Naive thymus-derived CD4-positive, alpha-beta T cell (primary cell): ENCODE measurements at regions not wholly inside any gene's neighbourhood (a gene's known extent, or its start where the extent isn't known, plus 50 kb on each side); places are given as distances from the start of the nearest gene placed in this dataset.

Source experiments
- ATAC-seq: fragments of 150-1000 bp; cut with Tn5 transposase; 2 replicates; pipeline ENCODE4 v1.10.0; 2021; ENCODE audit warnings: mild to moderate bottlenecking, moderate library complexity
- CTCF ChIA-PET: fragments of 350-600 bp; sonication (Branson Sonifier 250); formaldehyde crosslinking; loops from one replicate; lab custom pipeline; 2021; ENCODE audit warnings: antibody characterized with exemption; lab: Charles Lee
- POLR2A ChIA-PET: fragments of 350-600 bp; sonication (Branson Sonifier 250); formaldehyde crosslinking; loops from one replicate; lab custom pipeline; 2021; ENCODE audit warnings: antibody characterized with exemption, inconsistent platforms; lab: Charles Lee
- DNase-seq, 9 donors: peaks; one replicate each; pipeline versions ENCODE4 v3.0.0 to v3.0.0-alpha.2; 2020 to 2022; ENCODE audit warnings: mixed read lengths in 1 of 9
- H3K27ac ChIP-seq: one replicate; pipeline ENCODE4 v1.7.0; 2013; ENCODE audit warnings: mild to moderate bottlenecking, low read depth, low read length, moderate library complexity
- H3K27me3 ChIP-seq, 2 donors: one replicate each; pipeline ENCODE4 v1.7.0; 2013; ENCODE audit warnings: low read length in 2 of 2, mild to moderate bottlenecking in 2 of 2, moderate library complexity in 2 of 2; ENCODE audit not compliant: control insufficient read depth in 2 of 2, insufficient read depth in 2 of 2
- H3K36me3 ChIP-seq, 3 experiments: 1 replicate in 2 of 3; 2 replicates in 1 of 3; pipeline ENCODE4 v1.7.0; 2013; ENCODE audit warnings: low read length in 3 of 3, mild to moderate bottlenecking in 3 of 3, moderate library complexity in 1 of 3; ENCODE audit not compliant: insufficient read depth in 3 of 3, control insufficient read depth in 2 of 3
- H3K4me1 ChIP-seq, 2 donors: one replicate each; pipeline ENCODE4 v1.7.0; 2013; ENCODE audit warnings: low read length in 2 of 2, mild to moderate bottlenecking in 2 of 2, moderate library complexity in 1 of 2; ENCODE audit not compliant: control insufficient read depth in 2 of 2, insufficient read depth in 2 of 2
- H3K4me3 ChIP-seq: 2 replicates; pipeline ENCODE4 v1.7.0; 2013; ENCODE audit warnings: mild to moderate bottlenecking, low read length
- H3K9me3 ChIP-seq, 3 experiments: 1 replicate in 2 of 3; 2 replicates in 1 of 3; pipeline ENCODE4 v1.7.0; 2013; ENCODE audit warnings: low read length in 3 of 3; ENCODE audit not compliant: control insufficient read depth in 2 of 3
- H3K27ac Mint-ChIP-seq, 9 donors: one replicate each; pipeline ENCODE4 v1.8.0; 2020 to 2022; ENCODE audit warnings: mixed read lengths in 9 of 9, mild to moderate bottlenecking in 8 of 9, moderate library complexity in 5 of 9, inconsistent platforms in 2 of 9
- H3K27me3 Mint-ChIP-seq, 5 donors: one replicate each; pipeline ENCODE4 v1.8.0; 2021 to 2022; ENCODE audit warnings: mixed read lengths in 5 of 5, mild to moderate bottlenecking in 1 of 5
- H3K36me3 Mint-ChIP-seq, 5 donors: one replicate each; pipeline ENCODE4 v1.8.0; 2020 to 2022; ENCODE audit warnings: mixed read lengths in 5 of 5, mild to moderate bottlenecking in 3 of 5, inconsistent platforms in 1 of 5
- H3K4me1 Mint-ChIP-seq, 7 donors: one replicate each; pipeline ENCODE4 v1.8.0; 2020 to 2022; ENCODE audit warnings: mixed read lengths in 7 of 7, mild to moderate bottlenecking in 3 of 7, inconsistent platforms in 1 of 7
- H3K4me3 Mint-ChIP-seq, 10 donors: one replicate each; pipeline ENCODE4 v1.8.0; 2020 to 2022; ENCODE audit warnings: mild to moderate bottlenecking in 10 of 10, mixed read lengths in 10 of 10, moderate library complexity in 6 of 10, inconsistent platforms in 2 of 10
- H3K9me3 Mint-ChIP-seq, 11 donors: one replicate each; pipeline ENCODE4 v1.8.0; 2020 to 2022; ENCODE audit warnings: mixed read lengths in 11 of 11, mild to moderate bottlenecking in 4 of 11, inconsistent platforms in 1 of 11, moderate library complexity in 1 of 11
- intact Hi-C, 2 donors: fragments of 100-400 bp; cut with micrococcal nuclease; formaldehyde crosslinking; loops; one replicate each; pipeline ENCODE4 v1.15.1; 2023

DNA sequence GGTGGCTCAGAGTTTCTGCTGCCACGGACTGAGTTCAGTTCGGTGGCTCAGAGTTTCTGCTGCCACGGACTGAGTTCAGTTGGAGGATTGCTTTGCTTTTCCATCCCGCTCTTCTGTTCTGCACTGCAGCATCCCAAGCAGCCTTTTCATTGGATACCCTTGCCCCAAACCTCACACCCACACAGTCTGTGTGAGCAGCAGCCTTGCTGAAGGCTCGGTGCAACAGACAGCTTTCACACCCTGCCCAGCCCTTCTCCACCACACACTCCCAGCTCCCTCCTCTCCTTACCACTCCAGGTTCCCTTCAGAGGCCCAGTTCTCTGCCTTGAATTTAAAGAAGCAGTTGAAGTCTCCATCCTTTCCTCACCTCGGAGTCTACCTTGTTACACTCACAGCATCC, 52.5 kb upstream of the CHD6 start:
- H3K27ac ChIP-seq: no peak overlapping the region
- H3K4me3 Mint-ChIP-seq: no peak overlapping the region
- H3K27me3 Mint-ChIP-seq: peaks cover 26 to 43% (median 34%) of the 10 kb centered on the region in 5 donors
- H3K4me3 ChIP-seq: no peak overlapping the region
- no peaks in the 10 kb centered on the region for H3K36me3 ChIP-seq
- H3K9me3 Mint-ChIP-seq: peaks cover 0 to 7% (median 0%) of the 10 kb centered on the region in 11 donors
- ATAC-seq (no peak), DNase-seq (no peak)
- peaks cover 0 to 3% (median 0%) of the 10 kb centered on the region in 7 donors for H3K4me1 Mint-ChIP-seq
- H3K9me3 ChIP-seq: no peaks in the 10 kb centered on the region
- intact Hi-C loops: no loop called here
- H3K27ac Mint-ChIP-seq: no peak overlapping the region
- CTCF ChIA-PET: no interaction called here
- H3K4me1 ChIP-seq: no peaks in the 10 kb centered on the region
- peaks cover 0 to 9% (median 0%) of the 10 kb centered on the region in 5 donors for H3K36me3 Mint-ChIP-seq
- POLR2A ChIA-PET: no interaction called here
- H3K27me3 ChIP-seq: no peaks in the 10 kb centered on the region

DNA sequence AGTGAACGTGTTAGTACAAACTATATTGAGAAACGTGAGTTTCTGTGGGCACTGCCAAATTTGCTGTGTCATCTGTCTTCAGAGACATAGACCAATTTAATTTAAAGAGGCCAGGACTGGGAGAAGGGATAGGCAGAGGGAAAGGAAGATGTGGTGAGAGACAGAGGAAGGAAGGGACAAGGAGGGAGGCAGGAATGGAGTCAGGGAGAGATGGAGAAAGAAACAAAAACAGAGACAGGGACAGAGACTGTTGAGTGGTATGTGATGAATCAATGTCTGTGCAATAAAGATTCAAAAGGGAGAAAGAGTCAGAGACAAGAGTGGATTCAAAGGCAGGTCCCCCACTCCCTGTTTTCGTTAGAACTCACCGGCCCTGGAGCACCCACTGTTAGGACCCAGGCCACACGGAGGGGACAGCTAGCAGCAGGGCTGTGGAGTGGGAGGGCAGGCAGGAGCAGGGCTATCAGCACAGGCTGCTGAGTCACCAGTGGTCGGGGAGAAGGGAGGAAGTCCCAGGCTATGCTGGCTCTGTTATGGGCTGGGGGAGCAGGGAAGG, 51.6 kb upstream of the CHD6 start:
- POLR2A ChIA-PET: no interaction called here
- Mint-ChIP-seq H3K27me3 (peaks cover 26 to 39% (median 32%) of the 10 kb centered on the region in 5 donors), H3K36me3 (peaks cover 0 to 9% (median 0%) of the 10 kb centered on the region in 5 donors), H3K9me3 (peaks cover 0 to 7% (median 0%) of the 10 kb centered on the region in 11 donors), H3K4me3 (no peak overlapping the region), H3K4me1 (peaks cover 0 to 3% (median 0%) of the 10 kb centered on the region in 7 donors), H3K27ac (no peak overlapping the region)
- Histone ChIP-seq H3K27ac (no peak overlapping the region), H3K4me3 (no peak overlapping the region), H3K27me3 (no peaks in the 10 kb centered on the region), H3K36me3 (no peaks in the 10 kb centered on the region), H3K9me3 (no peaks in the 10 kb centered on the region), H3K4me1 (no peaks in the 10 kb centered on the region)
- CTCF ChIA-PET: no interaction called here
- no peak for ATAC-seq
- intact Hi-C loops: no loop called here
- no peak for DNase-seq

DNA sequence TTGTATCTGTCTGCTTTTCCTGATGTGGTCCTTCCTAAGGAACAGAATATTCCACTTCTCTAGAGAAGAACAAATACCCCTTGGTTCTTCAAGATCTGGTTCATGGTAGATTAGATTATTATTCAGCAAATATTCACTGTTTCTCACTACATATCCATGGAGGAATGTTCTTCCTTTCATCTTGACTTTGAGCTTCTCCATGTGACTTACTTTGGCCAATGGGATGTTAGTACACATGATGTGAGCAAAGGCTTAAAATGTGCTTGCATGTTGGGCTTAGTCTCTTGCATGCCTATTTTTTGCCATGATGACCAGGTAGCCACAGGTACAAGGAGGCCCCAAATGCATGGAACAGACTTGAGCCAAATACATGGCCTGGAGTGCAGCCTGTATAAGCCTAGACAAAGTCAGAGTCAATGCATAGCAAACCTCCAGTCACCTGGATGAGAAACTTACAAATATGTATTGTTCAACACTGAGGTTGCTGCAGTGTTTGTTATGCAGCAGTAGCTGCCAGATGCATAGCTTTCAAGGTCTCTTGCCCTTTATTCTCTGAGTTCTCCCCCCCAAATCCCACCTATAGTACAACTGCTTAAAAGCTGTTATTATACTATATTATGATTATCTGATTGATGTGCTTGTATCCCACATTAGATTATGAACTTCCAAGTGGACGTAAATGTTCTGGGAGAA, 50.0 kb upstream of the CHD6 start:
- H3K27ac ChIP-seq: no peak overlapping the region
- Mint-ChIP-seq H3K9me3 (peaks cover 0 to 7% (median 0%) of the 10 kb centered on the region in 11 donors), H3K27me3 (peaks cover 21 to 33% (median 31%) of the 10 kb centered on the region in 5 donors), H3K27ac (no peak overlapping the region), H3K36me3 (peaks cover 0 to 9% (median 0%) of the 10 kb centered on the region in 5 donors), H3K4me3 (no peak overlapping the region), H3K4me1 (peaks cover 0 to 3% (median 0%) of the 10 kb centered on the region in 7 donors)
- H3K4me3 ChIP-seq: no peak overlapping the region
- intact Hi-C loops: no loop called here
- ATAC-seq: no peak
- H3K27me3 ChIP-seq: no peaks in the 10 kb centered on the region
- no peaks in the 10 kb centered on the region for H3K9me3 ChIP-seq
- DNase-seq: no peak
- no peaks in the 10 kb centered on the region for H3K36me3 ChIP-seq
- ChIA-PET CTCF (no interaction called here), POLR2A (interaction anchor here (0.7 kb wide), 1 partner anchor 25 kb away, joined by 3 read pairs; no protein-coding TSS in a partner anchor)
- no peaks in the 10 kb centered on the region for H3K4me1 ChIP-seq
